Naive B cell (primary cell): ENCODE measurements at regions not wholly inside any gene's neighbourhood (a gene's known extent, or its start where the extent isn't known, plus 50 kb on each side); places are given as distances from the start of the nearest gene placed in this dataset.
"Not testable (repeated sequence)": the region's sequence is repeated elsewhere in the genome, so short reads cannot be mapped to it uniquely, and the experiment has no call there.

ENCODE experiments used
- ATAC-seq, 2 donors: fragments of 150-1000 bp; cut with Tn5 transposase; 2 replicates each; pipeline ENCODE4 v1.10.0; 2021; ENCODE audit warnings: low read depth in 2 of 2, mild to moderate bottlenecking in 2 of 2, moderate library complexity in 2 of 2
- DNase-seq: peaks from one replicate; pipeline ENCODE4 v3.0.0; 2022
- H3K27ac Mint-ChIP-seq, 6 donors: one replicate each; pipeline ENCODE4 v1.8.0; 2020 to 2022; ENCODE audit warnings: mild to moderate bottlenecking in 6 of 6, mixed read lengths in 6 of 6, moderate library complexity in 5 of 6, inconsistent platforms in 2 of 6
- H3K27me3 Mint-ChIP-seq, 3 donors: one replicate each; pipeline ENCODE4 v1.8.0; 2021 to 2022; ENCODE audit warnings: mixed read lengths in 3 of 3, mild to moderate bottlenecking in 1 of 3
- H3K36me3 Mint-ChIP-seq, 2 donors: one replicate each; pipeline ENCODE4 v1.8.0; 2020 to 2022; ENCODE audit warnings: mixed read lengths in 2 of 2, inconsistent platforms in 1 of 2, mild to moderate bottlenecking in 1 of 2
- H3K4me1 Mint-ChIP-seq, 3 donors: one replicate each; pipeline ENCODE4 v1.8.0; 2020 to 2022; ENCODE audit warnings: mixed read lengths in 3 of 3, inconsistent platforms in 1 of 3, mild to moderate bottlenecking in 1 of 3, moderate library complexity in 1 of 3
- H3K4me3 Mint-ChIP-seq, 8 donors: one replicate each; pipeline ENCODE4 v1.8.0; 2020 to 2022; ENCODE audit warnings: mild to moderate bottlenecking in 8 of 8, mixed read lengths in 8 of 8, moderate library complexity in 8 of 8, inconsistent platforms in 2 of 8
- H3K9me3 Mint-ChIP-seq, 7 donors: one replicate each; pipeline ENCODE4 v1.8.0; 2020 to 2022; ENCODE audit warnings: mixed read lengths in 7 of 7, mild to moderate bottlenecking in 5 of 7, inconsistent platforms in 2 of 7, moderate library complexity in 1 of 7

- ATAC-seq, H3K4me1 Mint-ChIP-seq, DNase-seq, H3K4me3 Mint-ChIP-seq, H3K36me3 Mint-ChIP-seq: not testable (repeated sequence)
- H3K27me3 Mint-ChIP-seq, result peaks cover 23 to 49% (median 25%) of the 10 kb centered on the region in 3 donors
- H3K9me3 Mint-ChIP-seq, result peaks cover 0 to 31% (median 22%) of the 10 kb centered on the region in 7 donors
- peak overlapping the region in 1 of 6 donors; percentile 68 for H3K27ac Mint-ChIP-seq
Measured at GRCh38 chr19:34562344-34562743, 80.8 kb downstream of the WTIP start.
